ENCODE measurements at regions not wholly inside any gene's neighbourhood (a gene's known extent, or its start where the extent isn't known, plus 50 kb on each side); places are given as distances from the start of the nearest gene placed in this dataset.

- TF ChIP-seq, protein P1, sequence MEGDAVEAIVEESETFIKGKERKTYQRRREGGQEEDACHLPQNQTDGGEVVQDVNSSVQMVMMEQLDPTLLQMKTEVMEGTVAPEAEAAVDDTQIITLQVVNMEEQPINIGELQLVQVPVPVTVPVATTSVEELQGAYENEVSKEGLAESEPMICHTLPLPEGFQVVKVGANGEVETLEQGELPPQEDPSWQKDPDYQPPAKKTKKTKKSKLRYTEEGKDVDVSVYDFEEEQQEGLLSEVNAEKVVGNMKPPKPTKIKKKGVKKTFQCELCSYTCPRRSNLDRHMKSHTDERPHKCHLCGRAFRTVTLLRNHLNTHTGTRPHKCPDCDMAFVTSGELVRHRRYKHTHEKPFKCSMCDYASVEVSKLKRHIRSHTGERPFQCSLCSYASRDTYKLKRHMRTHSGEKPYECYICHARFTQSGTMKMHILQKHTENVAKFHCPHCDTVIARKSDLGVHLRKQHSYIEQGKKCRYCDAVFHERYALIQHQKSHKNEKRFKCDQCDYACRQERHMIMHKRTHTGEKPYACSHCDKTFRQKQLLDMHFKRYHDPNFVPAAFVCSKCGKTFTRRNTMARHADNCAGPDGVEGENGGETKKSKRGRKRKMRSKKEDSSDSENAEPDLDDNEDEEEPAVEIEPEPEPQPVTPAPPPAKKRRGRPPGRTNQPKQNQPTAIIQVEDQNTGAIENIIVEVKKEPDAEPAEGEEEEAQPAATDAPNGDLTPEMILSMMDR (IDR thresholded peaks at IDR 0.05) = no peak
- TF ChIP-seq POLR2A (IDR thresholded peaks at IDR 0.05) = no peak
These were observed 86.5 kb upstream of the FOXN3 start for GRCh38 chr14:89503431-89503996.
